Neural progenitor cell (in vitro differentiated cells): ENCODE measurements at regions not wholly inside any gene's neighbourhood (a gene's known extent, or its start where the extent isn't known, plus 50 kb on each side); places are given as distances from the start of the nearest gene placed in this dataset.

Experiments
- EZH2 ChIP-seq: fragments of 200-600 bp; sonication (generic); IDR thresholded peaks from 2 replicates; pipeline ENCODE4 v1.6.1; 2017; ENCODE audit warnings: antibody characterized with exemption, mild to moderate bottlenecking, moderate library complexity
- EZH2phosphoT487 ChIP-seq: fragments of 200-600 bp; sonication (generic); IDR thresholded peaks from 2 replicates; pipeline ENCODE4 v1.6.1; 2017; ENCODE audit warnings: antibody characterized with exemption
- TF ChIP-seq, protein P1 (sequence below): fragments of 200-600 bp; sonication (generic); IDR thresholded peaks from 2 replicates; pipeline ENCODE4 v1.5.1; 2017; ENCODE audit warnings: antibody characterized with exemption, mild to moderate bottlenecking

DNA sequence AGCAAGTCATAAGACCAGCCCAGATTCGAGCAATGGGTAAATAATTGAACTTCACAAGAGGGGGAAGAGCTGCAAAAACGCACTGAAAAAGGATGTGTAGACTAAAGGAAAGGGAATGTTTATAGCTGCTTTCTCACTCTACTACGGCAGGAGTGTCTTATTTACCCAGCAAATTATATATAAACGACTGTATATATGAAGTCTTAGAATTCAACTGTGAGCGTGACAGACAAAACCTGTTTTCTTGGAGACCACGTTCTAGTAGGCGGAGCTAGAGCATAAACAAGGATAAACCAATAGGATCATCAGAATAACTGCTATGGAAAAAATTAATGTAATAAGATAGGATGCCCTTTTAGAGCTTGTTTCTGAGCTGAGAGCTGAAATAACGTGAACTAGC lies 394.6 kb upstream of the MON1B start:
- TF ChIP-seq, protein P1, sequence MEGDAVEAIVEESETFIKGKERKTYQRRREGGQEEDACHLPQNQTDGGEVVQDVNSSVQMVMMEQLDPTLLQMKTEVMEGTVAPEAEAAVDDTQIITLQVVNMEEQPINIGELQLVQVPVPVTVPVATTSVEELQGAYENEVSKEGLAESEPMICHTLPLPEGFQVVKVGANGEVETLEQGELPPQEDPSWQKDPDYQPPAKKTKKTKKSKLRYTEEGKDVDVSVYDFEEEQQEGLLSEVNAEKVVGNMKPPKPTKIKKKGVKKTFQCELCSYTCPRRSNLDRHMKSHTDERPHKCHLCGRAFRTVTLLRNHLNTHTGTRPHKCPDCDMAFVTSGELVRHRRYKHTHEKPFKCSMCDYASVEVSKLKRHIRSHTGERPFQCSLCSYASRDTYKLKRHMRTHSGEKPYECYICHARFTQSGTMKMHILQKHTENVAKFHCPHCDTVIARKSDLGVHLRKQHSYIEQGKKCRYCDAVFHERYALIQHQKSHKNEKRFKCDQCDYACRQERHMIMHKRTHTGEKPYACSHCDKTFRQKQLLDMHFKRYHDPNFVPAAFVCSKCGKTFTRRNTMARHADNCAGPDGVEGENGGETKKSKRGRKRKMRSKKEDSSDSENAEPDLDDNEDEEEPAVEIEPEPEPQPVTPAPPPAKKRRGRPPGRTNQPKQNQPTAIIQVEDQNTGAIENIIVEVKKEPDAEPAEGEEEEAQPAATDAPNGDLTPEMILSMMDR = no peak
- TF ChIP-seq EZH2 (no peak), EZH2phosphoT487 (no peak)
